ENCODE measurements at regions not wholly inside any gene's neighbourhood (a gene's known extent, or its start where the extent isn't known, plus 50 kb on each side); places are given as distances from the start of the nearest gene placed in this dataset.

DNA sequence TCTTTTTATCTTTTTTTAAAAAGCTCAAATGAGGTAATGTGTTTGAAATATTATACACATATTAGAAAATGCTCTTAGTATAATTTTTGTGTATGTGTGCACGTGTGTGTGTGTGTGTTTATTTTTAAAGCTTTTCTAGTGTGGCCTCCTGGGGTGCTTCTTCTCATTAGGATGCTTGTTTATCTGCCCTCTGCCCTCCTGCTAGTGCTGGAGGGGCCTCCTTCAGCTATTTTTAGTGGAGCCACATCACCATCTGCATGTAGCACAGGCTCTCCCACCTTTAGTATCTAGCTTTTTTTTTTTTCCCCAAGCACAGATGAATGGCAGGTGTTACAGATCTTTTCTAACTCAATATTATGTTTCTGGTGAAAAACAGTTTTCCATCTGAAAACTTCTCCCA lies 155.7 kb upstream of the TMEM229A start:
- Histone ChIP-seq H3K27me3 (ENCODE audit: insufficient read depth, low read length, poor library complexity) (no peaks in the 10 kb centered on the region), H4K20me1 (ENCODE audit: insufficient read depth, low read length) (no peaks in the 10 kb centered on the region), H3K4me2 (ENCODE audit: insufficient read depth, low read length) (no peak overlapping the region), H3K4me1 (ENCODE audit: insufficient read depth, low read length) (no peaks in the 10 kb centered on the region), H3K27ac (ENCODE audit: low read length) (no peak overlapping the region), H3K9ac (ENCODE audit: low read depth, low read length) (no peak overlapping the region), H3K79me2 (ENCODE audit: insufficient read depth, low read length) (no peaks in the 10 kb centered on the region), H3K36me3 (ENCODE audit: insufficient read depth, low read length) (no peaks in the 10 kb centered on the region), H2AFZ (ENCODE audit: low read depth, low read length) (no peak overlapping the region), H3K4me3 (ENCODE audit: low read depth in 1 of 2, low read length in 2 of 2) (no peak overlapping the region), H3K9me3 (ENCODE audit: insufficient read depth, low read length, severe bottlenecking) (no peaks in the 10 kb centered on the region)
- TF ChIP-seq, protein P1, sequence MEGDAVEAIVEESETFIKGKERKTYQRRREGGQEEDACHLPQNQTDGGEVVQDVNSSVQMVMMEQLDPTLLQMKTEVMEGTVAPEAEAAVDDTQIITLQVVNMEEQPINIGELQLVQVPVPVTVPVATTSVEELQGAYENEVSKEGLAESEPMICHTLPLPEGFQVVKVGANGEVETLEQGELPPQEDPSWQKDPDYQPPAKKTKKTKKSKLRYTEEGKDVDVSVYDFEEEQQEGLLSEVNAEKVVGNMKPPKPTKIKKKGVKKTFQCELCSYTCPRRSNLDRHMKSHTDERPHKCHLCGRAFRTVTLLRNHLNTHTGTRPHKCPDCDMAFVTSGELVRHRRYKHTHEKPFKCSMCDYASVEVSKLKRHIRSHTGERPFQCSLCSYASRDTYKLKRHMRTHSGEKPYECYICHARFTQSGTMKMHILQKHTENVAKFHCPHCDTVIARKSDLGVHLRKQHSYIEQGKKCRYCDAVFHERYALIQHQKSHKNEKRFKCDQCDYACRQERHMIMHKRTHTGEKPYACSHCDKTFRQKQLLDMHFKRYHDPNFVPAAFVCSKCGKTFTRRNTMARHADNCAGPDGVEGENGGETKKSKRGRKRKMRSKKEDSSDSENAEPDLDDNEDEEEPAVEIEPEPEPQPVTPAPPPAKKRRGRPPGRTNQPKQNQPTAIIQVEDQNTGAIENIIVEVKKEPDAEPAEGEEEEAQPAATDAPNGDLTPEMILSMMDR (IDR thresholded peaks at IDR 0.05; ENCODE audit: borderline replicate concordance, extremely low read depth, low read length, poor library complexity, severe bottlenecking): no peak
- TF ChIP-seq EZH2 (IDR thresholded peaks at IDR 0.05; ENCODE audit: borderline replicate concordance, low read depth, low read length, severe bottlenecking): no peak
- no peak for ATAC-seq (ENCODE audit: insufficient read depth, low read depth)
- DNase-seq: no peak

DNA sequence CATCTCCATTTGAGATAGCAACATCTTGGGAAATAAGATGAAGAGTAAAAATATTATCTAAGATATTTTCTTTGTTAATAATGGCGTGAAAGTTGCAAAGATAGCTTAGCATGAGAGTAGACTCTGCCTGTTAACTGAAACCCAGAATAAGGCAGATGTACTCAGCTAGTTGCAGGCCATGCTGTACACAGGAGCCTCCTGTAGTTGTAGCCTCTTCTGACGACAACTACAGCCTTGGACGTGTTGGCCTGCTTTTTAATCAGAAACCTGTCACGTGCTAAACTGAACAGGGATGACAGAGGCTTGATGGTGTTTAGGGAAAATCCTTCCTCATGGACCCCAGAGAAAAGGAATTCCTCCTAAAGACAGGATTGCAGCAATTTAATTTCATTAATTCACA lies 155.1 kb upstream of the TMEM229A start:
- Histone ChIP-seq H3K4me2 (ENCODE audit: insufficient read depth, low read length) (no peak overlapping the region), H3K79me2 (ENCODE audit: insufficient read depth, low read length) (no peaks in the 10 kb centered on the region), H3K9me3 (ENCODE audit: insufficient read depth, low read length, severe bottlenecking) (no peaks in the 10 kb centered on the region), H3K4me3 (ENCODE audit: low read depth in 1 of 2, low read length in 2 of 2) (no peak overlapping the region), H3K36me3 (ENCODE audit: insufficient read depth, low read length) (no peaks in the 10 kb centered on the region), H3K27me3 (ENCODE audit: insufficient read depth, low read length, poor library complexity) (no peaks in the 10 kb centered on the region), H2AFZ (ENCODE audit: low read depth, low read length) (no peak overlapping the region), H3K9ac (ENCODE audit: low read depth, low read length) (no peak overlapping the region), H3K27ac (ENCODE audit: low read length) (no peak overlapping the region), H3K4me1 (ENCODE audit: insufficient read depth, low read length) (no peaks in the 10 kb centered on the region), H4K20me1 (ENCODE audit: insufficient read depth, low read length) (no peaks in the 10 kb centered on the region)
- TF ChIP-seq, protein P1 (IDR thresholded peaks at IDR 0.05; ENCODE audit: borderline replicate concordance, extremely low read depth, low read length, poor library complexity, severe bottlenecking): no peak
- TF ChIP-seq EZH2 (IDR thresholded peaks at IDR 0.05; ENCODE audit: borderline replicate concordance, low read depth, low read length, severe bottlenecking): no peak
- DNase-seq: no peak
- no peak for ATAC-seq (ENCODE audit: insufficient read depth, low read depth)

DNA sequence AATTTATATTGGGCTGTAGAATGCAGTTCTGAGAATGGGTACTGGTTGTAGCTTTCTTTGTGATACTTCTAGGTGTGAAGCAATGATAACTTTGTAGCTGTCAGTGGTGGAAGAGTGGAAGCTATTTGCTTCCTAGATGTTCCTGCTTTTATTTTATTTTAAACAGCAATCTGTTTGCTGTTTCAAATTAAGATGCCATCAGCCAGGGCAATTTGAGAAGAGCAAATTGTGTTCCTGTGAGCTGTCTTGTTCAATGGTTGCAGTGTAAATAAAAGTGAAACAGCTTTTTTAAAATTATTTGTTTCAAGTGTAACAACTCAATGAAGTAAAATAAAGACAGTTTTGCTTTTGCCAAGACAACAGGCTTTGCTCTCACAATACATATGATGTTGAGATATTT lies 150.8 kb upstream of the TMEM229A start:
- Histone ChIP-seq H3K27me3 (ENCODE audit: insufficient read depth, low read length, poor library complexity) (no peaks in the 10 kb centered on the region), H3K4me1 (ENCODE audit: insufficient read depth, low read length) (no peaks in the 10 kb centered on the region), H4K20me1 (ENCODE audit: insufficient read depth, low read length) (no peaks in the 10 kb centered on the region), H3K9ac (ENCODE audit: low read depth, low read length) (no peak overlapping the region), H3K79me2 (ENCODE audit: insufficient read depth, low read length) (no peaks in the 10 kb centered on the region), H3K4me3 (ENCODE audit: low read depth in 1 of 2, low read length in 2 of 2) (no peak overlapping the region), H3K27ac (ENCODE audit: low read length) (no peak overlapping the region), H3K36me3 (ENCODE audit: insufficient read depth, low read length) (no peaks in the 10 kb centered on the region), H2AFZ (ENCODE audit: low read depth, low read length) (no peak overlapping the region), H3K4me2 (ENCODE audit: insufficient read depth, low read length) (no peak overlapping the region), H3K9me3 (ENCODE audit: insufficient read depth, low read length, severe bottlenecking) (no peaks in the 10 kb centered on the region)
- no peak for ATAC-seq (ENCODE audit: insufficient read depth, low read depth)
- no peak for TF ChIP-seq EZH2 (IDR thresholded peaks at IDR 0.05; ENCODE audit: borderline replicate concordance, low read depth, low read length, severe bottlenecking)
- TF ChIP-seq, protein P1 (IDR thresholded peaks at IDR 0.05; ENCODE audit: borderline replicate concordance, extremely low read depth, low read length, poor library complexity, severe bottlenecking): no peak
- DNase-seq: no peak

DNA sequence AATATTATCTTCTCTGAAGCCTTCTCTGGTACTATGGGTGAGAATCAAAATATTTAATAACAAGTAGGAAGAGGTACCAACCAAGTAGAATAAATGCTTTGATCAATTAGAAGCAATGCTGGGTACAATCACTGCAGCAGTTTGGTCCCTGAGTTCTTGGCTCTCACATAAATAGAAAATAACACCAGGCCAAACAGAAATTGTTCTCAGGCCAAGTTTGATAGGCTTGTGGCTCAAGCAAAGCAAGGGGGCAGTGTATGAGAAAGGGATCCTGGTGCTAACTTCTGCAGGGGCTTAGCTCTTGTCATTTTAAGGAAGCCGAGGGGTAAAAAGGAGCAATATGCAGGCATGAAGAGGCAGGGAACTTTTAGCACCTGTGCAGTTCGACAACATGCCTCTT lies 146.8 kb upstream of the TMEM229A start:
- Histone ChIP-seq H3K36me3 (ENCODE audit: insufficient read depth, low read length) (no peaks in the 10 kb centered on the region), H3K27ac (ENCODE audit: low read length) (no peak overlapping the region), H3K79me2 (ENCODE audit: insufficient read depth, low read length) (no peaks in the 10 kb centered on the region), H4K20me1 (ENCODE audit: insufficient read depth, low read length) (no peaks in the 10 kb centered on the region), H3K9ac (ENCODE audit: low read depth, low read length) (no peak overlapping the region), H3K4me3 (ENCODE audit: low read depth in 1 of 2, low read length in 2 of 2) (no peak overlapping the region), H2AFZ (ENCODE audit: low read depth, low read length) (no peak overlapping the region), H3K9me3 (ENCODE audit: insufficient read depth, low read length, severe bottlenecking) (no peaks in the 10 kb centered on the region), H3K27me3 (ENCODE audit: insufficient read depth, low read length, poor library complexity) (no peaks in the 10 kb centered on the region), H3K4me2 (ENCODE audit: insufficient read depth, low read length) (no peak overlapping the region), H3K4me1 (ENCODE audit: insufficient read depth, low read length) (no peaks in the 10 kb centered on the region)
- no peak for ATAC-seq (ENCODE audit: insufficient read depth, low read depth)
- TF ChIP-seq EZH2 (IDR thresholded peaks at IDR 0.05; ENCODE audit: borderline replicate concordance, low read depth, low read length, severe bottlenecking): no peak
- TF ChIP-seq, protein P1 (IDR thresholded peaks at IDR 0.05; ENCODE audit: borderline replicate concordance, extremely low read depth, low read length, poor library complexity, severe bottlenecking): no peak
- DNase-seq: no peak
